Vagina (tissue), 2 donors: ENCODE measurements at regions not wholly inside any gene's neighbourhood (a gene's known extent, or its start where the extent isn't known, plus 50 kb on each side); places are given as distances from the start of the nearest gene placed in this dataset.
A peak's percentile ranks its signal among the peaks of the same experiment; 100 is the strongest.

ENCODE experiments used
- CTCF ChIP-seq, 3 experiments: fragments of 450-650 bp in 2 of 3; fragments of 200-600 bp in 1 of 3; sonication (generic) in 1 of 3; IDR thresholded peaks; one replicate each; pipeline ENCODE4 v1.5.1; 2017 to 2019; ENCODE audit warnings: antibody characterized with exemption in 3 of 3, mild to moderate bottlenecking in 2 of 3, moderate library complexity in 2 of 3
- POLR2A ChIP-seq, 2 donors: fragments of 450-650 bp; IDR thresholded peaks; one replicate each; pipeline ENCODE4 v1.6.1; 2017; ENCODE audit warnings: antibody characterized with exemption in 2 of 2, mild to moderate bottlenecking in 2 of 2, moderate library complexity in 2 of 2

GRCh38 chr17:30600060-30600829, 123.0 kb downstream of the GOSR1 start:
- peak in 1 of 2 donors; percentile 40 for TF ChIP-seq POLR2A (IDR thresholded peaks at IDR 0.05)
- peak in 2 of 3 experiments; percentile 20 to 37 for TF ChIP-seq CTCF (IDR thresholded peaks at IDR 0.05)
